ENCODE measurements at regions not wholly inside any gene's neighbourhood (a gene's known extent, or its start where the extent isn't known, plus 50 kb on each side); places are given as distances from the start of the nearest gene placed in this dataset.

- Histone ChIP-seq H3K27ac (ENCODE audit: low read depth in 1 of 2, low read length in 1 of 2) (no peak overlapping the region), H3K4me1 (ENCODE audit: control insufficient read depth in 5 of 5, insufficient read depth in 5 of 5, low read length in 5 of 5) (peaks cover 0 to 3% (median 0%) of the 10 kb centered on the region in 5 donors), H3K27me3 (ENCODE audit: control insufficient read depth in 3 of 3, insufficient read depth in 3 of 3, low read length in 2 of 3) (no peaks in the 10 kb centered on the region), H3K36me3 (ENCODE audit: control insufficient read depth in 4 of 4, insufficient read depth in 4 of 4, low read length in 4 of 4) (no peaks in the 10 kb centered on the region), H3K9me3 (ENCODE audit: control insufficient read depth in 4 of 4, insufficient read depth in 3 of 4, low read length in 3 of 4) (peaks cover 0 to 2% (median under 1%) of the 10 kb centered on the region in 4 donors), H3K9ac (ENCODE audit: insufficient read depth in 1 of 2, low read length in 2 of 2) (no peak overlapping the region), H3K4me3 (no peak overlapping the region)
- 91 to 94% methylated on average over 2 of the region's 2 CpGs for WGBS, 2 donors
- ATAC-seq (ENCODE audit: insufficient read depth, low FRiP score) = no peak
- TF ChIP-seq CTCF (IDR thresholded peaks at IDR 0.05; ENCODE audit: control extremely low read depth, extremely low read depth) = no peak
- DNase-seq = no peak
Measured at GRCh38 chr5:39970117-39970798, 545.5 kb upstream of the DAB2 start.

GRCh38 chr5:39968381-39968780 lies 543.6 kb upstream of the DAB2 start:
- Histone ChIP-seq H3K9me3 (ENCODE audit: control insufficient read depth in 4 of 4, insufficient read depth in 3 of 4, low read length in 3 of 4) (peaks cover 0 to 2% (median 0%) of the 10 kb centered on the region in 4 donors), H3K4me3 (no peak overlapping the region), H3K36me3 (ENCODE audit: control insufficient read depth in 4 of 4, insufficient read depth in 4 of 4, low read length in 4 of 4) (no peaks in the 10 kb centered on the region), H3K27ac (ENCODE audit: low read depth in 1 of 2, low read length in 1 of 2) (no peak overlapping the region), H3K9ac (ENCODE audit: insufficient read depth in 1 of 2, low read length in 2 of 2) (no peak overlapping the region), H3K4me1 (ENCODE audit: control insufficient read depth in 5 of 5, insufficient read depth in 5 of 5, low read length in 5 of 5) (peaks cover 0 to 3% (median 0%) of the 10 kb centered on the region in 5 donors), H3K27me3 (ENCODE audit: control insufficient read depth in 3 of 3, insufficient read depth in 3 of 3, low read length in 2 of 3) (no peaks in the 10 kb centered on the region)
- TF ChIP-seq CTCF (IDR thresholded peaks at IDR 0.05; ENCODE audit: control extremely low read depth, extremely low read depth) = no peak
- DNase-seq (peak in 1 of 3 donors; percentile 42), ATAC-seq (ENCODE audit: insufficient read depth, low FRiP score) (no peak)
- WGBS, 2 donors = 71 to 76% methylated on average over 2 of the region's 2 CpGs

GRCh38 chr5:39955156-39955555 lies 530.4 kb upstream of the DAB2 start:
- H3K27me3 ChIP-seq (ENCODE audit: control insufficient read depth in 3 of 3, insufficient read depth in 3 of 3, low read length in 2 of 3) = no peaks in the 10 kb centered on the region
- H3K9ac ChIP-seq (ENCODE audit: insufficient read depth in 1 of 2, low read length in 2 of 2) = no peak overlapping the region
- H3K9me3 ChIP-seq (ENCODE audit: control insufficient read depth in 4 of 4, insufficient read depth in 3 of 4, low read length in 3 of 4) = peaks cover 0 to 2% (median 0%) of the 10 kb centered on the region in 4 donors
- no peak overlapping the region for H3K4me3 ChIP-seq
- no peaks in the 10 kb centered on the region for H3K4me1 ChIP-seq (ENCODE audit: control insufficient read depth in 5 of 5, insufficient read depth in 5 of 5, low read length in 5 of 5)
- ATAC-seq (ENCODE audit: insufficient read depth, low FRiP score) = no peak
- DNase-seq = no peak
- no peaks in the 10 kb centered on the region for H3K36me3 ChIP-seq (ENCODE audit: control insufficient read depth in 4 of 4, insufficient read depth in 4 of 4, low read length in 4 of 4)
- TF ChIP-seq CTCF (IDR thresholded peaks at IDR 0.05; ENCODE audit: control extremely low read depth, extremely low read depth) = no peak
- H3K27ac ChIP-seq (ENCODE audit: low read depth in 1 of 2, low read length in 1 of 2) = no peak overlapping the region
- WGBS, 2 donors = 64 to 96% methylated on average over 2 of the region's 2 CpGs

GRCh38 chr5:39951070-39951469 lies 526.3 kb upstream of the DAB2 start:
- WGBS, 2 donors = 93 to 96% methylated on average over 3 of the region's 3 CpGs
- no peaks in the 10 kb centered on the region for H3K36me3 ChIP-seq (ENCODE audit: control insufficient read depth in 4 of 4, insufficient read depth in 4 of 4, low read length in 4 of 4)
- TF ChIP-seq CTCF (IDR thresholded peaks at IDR 0.05; ENCODE audit: control extremely low read depth, extremely low read depth) = no peak

More at GRCh38 chr5:39951070-39951469, 526.3 kb upstream of the DAB2 start:
- peaks cover 0 to 2% (median 0%) of the 10 kb centered on the region in 4 donors for H3K9me3 ChIP-seq (ENCODE audit: control insufficient read depth in 4 of 4, insufficient read depth in 3 of 4, low read length in 3 of 4)
- no peak overlapping the region for H3K4me3 ChIP-seq
- H3K27ac ChIP-seq (ENCODE audit: low read depth in 1 of 2, low read length in 1 of 2) = no peak overlapping the region
- ATAC-seq (ENCODE audit: insufficient read depth, low FRiP score) = no peak
- no peak for DNase-seq
- no peak overlapping the region for H3K9ac ChIP-seq (ENCODE audit: insufficient read depth in 1 of 2, low read length in 2 of 2)
- H3K4me1 ChIP-seq (ENCODE audit: control insufficient read depth in 5 of 5, insufficient read depth in 5 of 5, low read length in 5 of 5) = no peaks in the 10 kb centered on the region
- no peaks in the 10 kb centered on the region for H3K27me3 ChIP-seq (ENCODE audit: control insufficient read depth in 3 of 3, insufficient read depth in 3 of 3, low read length in 2 of 3)
